Esophagus muscularis mucosa (tissue), 3 donors: ENCODE measurements at regions not wholly inside any gene's neighbourhood (a gene's known extent, or its start where the extent isn't known, plus 50 kb on each side); places are given as distances from the start of the nearest gene placed in this dataset.

Source experiments
- CTCF ChIP-seq, 3 experiments: fragments of 200-600 bp in 2 of 3; fragments of 450-650 bp in 1 of 3; sonication (generic) in 2 of 3; IDR thresholded peaks; one replicate each; pipeline ENCODE4 v1.5.1; 2017 to 2019; ENCODE audit warnings: antibody characterized with exemption in 3 of 3, mild to moderate bottlenecking in 2 of 3, moderate library complexity in 1 of 3
- POLR2A ChIP-seq: fragments of 450-650 bp; IDR thresholded peaks from one replicate; pipeline ENCODE4 v1.6.1; 2017; ENCODE audit warnings: antibody characterized with exemption, moderate library complexity, mild to moderate bottlenecking, low read depth
- POLR2AphosphoS5 ChIP-seq, 2 donors: sonication (generic); formaldehyde crosslinking; IDR thresholded peaks; one replicate each; pipeline ENCODE4 v1.6.1; 2017; ENCODE audit warnings: antibody characterized with exemption in 2 of 2

- no peak for TF ChIP-seq CTCF (IDR thresholded peaks at IDR 0.05)
- TF ChIP-seq POLR2AphosphoS5 (IDR thresholded peaks at IDR 0.05): no peak
- TF ChIP-seq POLR2A: no peak
Measured at GRCh38 chr4:25552580-25553271, 102.9 kb upstream of the SLC34A2 start.
